ENCODE measurements at regions not wholly inside any gene's neighbourhood (a gene's known extent, or its start where the extent isn't known, plus 50 kb on each side); places are given as distances from the start of the nearest gene placed in this dataset.

GRCh38 chr1:104874044-104874443 is 1124.3 kb downstream of the AMY1C start:
- TF ChIP-seq CTCF (IDR thresholded peaks at IDR 0.05; ENCODE audit: low read length) = no peak
- no peak for TF ChIP-seq EZH2 (optimal IDR thresholded peaks at IDR 0.05; ENCODE audit: low read depth, low read length)
- no peak for TF ChIP-seq EZH2phosphoT487 (IDR thresholded peaks at IDR 0.05; ENCODE audit: low read length)

All from MM.1S (cell line).